GM21515 (cell line): ENCODE measurements at regions not wholly inside any gene's neighbourhood (a gene's known extent, or its start where the extent isn't known, plus 50 kb on each side); places are given as distances from the start of the nearest gene placed in this dataset.

Experiments
- ATAC-seq: cut with Tn5 transposase; IDR thresholded peaks from one replicate; pipeline ENCODE4 v1.9.1; 2021; ENCODE audit not compliant: unreplicated experiment

DNA sequence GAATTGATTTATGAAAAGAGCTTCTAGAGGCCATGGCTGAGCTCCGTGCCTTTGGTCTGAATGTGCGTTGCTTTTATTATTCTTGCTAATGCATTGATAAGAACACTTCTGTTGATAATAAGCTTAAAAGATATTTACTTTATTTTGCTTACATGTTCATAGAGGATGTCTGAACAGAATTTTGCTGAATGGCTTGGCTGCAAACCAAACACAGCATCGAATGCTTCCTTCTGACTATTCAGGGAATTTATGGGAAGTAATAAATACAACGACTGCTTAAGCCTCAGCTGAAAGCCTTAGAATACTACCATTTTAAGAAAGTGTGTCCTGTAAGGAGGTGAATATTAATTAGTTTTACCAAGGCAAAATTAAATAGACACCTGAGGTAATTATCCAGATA lies 643.5 kb upstream of the POT1 start:
- no peak for ATAC-seq

GRCh38 chr7:125572414-125572813 lies 642.8 kb upstream of the POT1 start:
- ATAC-seq = no peak

DNA sequence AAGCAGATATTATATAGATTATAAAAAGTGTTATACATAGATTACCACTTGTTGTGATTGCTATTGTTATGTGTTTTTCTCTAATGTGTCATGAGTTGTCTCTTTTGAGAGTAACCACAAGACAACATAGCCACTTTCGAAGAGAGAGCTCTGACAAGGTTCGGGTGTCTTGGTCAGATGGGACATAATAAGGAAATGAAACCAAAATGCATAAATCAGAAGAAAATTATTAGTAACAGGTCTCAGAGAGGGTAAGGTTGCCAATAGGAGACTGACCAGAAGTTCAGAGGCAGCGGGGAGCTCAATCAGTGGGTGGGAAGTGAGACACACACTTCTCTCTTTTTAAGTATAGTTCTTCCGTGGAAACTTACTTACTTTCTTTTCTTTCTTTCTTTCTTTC lies 639.2 kb upstream of the POT1 start:
- ATAC-seq = peak; percentile 89

DNA sequence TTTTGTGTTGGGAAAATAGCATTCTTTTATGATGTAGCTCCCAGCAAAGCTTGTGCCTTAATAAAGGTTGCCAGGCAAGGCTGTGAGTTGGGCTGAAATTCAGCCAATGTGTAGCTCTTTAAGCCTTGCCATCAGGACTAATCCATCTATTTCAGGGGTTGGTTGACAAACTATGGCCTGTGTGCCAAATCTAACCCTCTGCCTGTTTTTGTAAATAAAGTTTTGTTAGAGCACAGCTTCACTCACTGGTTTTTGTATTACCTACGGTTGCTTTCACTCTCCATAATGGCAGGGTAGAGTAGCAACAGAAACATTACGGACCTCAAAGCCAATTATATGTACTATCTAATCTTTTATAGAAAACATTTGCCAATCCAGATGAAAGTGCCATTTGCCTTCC lies 638.1 kb upstream of the POT1 start:
- no peak for ATAC-seq

- no peak for ATAC-seq
Measured at GRCh38 chr7:125563964-125564529, 634.4 kb upstream of the POT1 start.

DNA sequence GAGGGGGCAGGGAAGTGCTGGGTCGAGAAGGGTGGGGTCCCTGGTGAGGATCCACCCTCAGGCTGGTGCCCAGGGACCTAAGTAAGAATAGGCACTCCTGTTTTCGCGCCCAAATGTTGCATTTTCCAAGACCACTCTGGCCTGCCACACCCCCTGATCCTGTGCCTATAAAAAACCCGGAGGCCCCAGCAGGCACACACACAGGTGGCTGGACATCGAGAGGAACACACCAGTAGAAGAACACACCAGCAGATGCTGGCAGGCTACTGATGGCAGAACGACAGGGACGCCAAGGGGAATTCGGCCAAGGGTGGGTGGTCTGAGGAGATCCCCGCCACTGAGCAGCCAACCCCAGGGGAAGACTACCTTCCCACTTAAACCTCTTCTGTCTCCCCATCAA lies 633.9 kb upstream of the POT1 start:
- ATAC-seq = no peak

GRCh38 chr7:125561006-125561405 lies 631.4 kb upstream of the POT1 start:
- ATAC-seq = no peak

GRCh38 chr7:125559921-125560320 lies 630.3 kb upstream of the POT1 start:
- no peak for ATAC-seq

- no peak for ATAC-seq
Measured at GRCh38 chr7:125555916-125556315, 626.3 kb upstream of the POT1 start.

GRCh38 chr7:125551008-125551407 lies 621.4 kb upstream of the POT1 start:
- ATAC-seq = no peak

DNA sequence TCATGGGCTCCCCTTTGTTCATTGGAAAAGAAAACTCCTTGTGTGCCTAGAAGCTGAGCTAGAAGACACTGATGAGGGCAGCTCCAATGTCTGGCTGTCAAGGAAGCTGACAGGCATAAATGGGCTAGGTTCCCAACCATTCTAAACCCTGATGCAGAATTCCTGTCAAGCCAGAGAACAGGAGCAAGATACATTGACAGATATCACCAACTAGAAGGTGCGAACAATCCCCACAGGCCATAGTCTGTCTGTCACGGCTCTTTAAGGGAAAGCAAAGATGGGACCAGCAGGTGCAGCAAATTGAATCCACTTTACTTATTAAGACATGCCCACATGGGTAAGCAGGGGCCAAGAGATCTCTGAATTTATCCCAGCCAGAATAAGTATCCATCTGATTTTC lies 617.9 kb upstream of the POT1 start:
- ATAC-seq = no peak

GRCh38 chr7:125530553-125530952 lies 600.9 kb upstream of the POT1 start:
- no peak for ATAC-seq

GRCh38 chr7:125529249-125529648 lies 599.6 kb upstream of the POT1 start:
- no peak for ATAC-seq

DNA sequence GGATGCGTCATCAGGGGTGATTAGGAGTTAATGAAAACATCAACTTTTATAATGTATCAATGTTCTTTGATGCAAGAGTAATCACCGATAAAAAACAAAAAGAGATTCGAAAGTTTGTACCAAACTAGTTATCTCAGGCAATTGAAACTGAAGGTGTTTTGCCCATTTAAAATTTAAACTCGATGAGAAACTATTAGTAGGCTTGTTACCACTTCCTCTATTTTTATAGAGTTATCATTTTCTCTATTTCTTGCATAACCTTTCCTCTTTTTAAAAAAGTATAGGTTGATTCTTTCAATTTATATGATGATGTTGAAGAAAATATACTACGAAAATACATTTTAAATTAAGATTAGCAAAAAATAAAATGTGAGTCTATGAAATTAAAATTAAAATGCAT lies 597.3 kb upstream of the POT1 start:
- ATAC-seq = no peak

DNA sequence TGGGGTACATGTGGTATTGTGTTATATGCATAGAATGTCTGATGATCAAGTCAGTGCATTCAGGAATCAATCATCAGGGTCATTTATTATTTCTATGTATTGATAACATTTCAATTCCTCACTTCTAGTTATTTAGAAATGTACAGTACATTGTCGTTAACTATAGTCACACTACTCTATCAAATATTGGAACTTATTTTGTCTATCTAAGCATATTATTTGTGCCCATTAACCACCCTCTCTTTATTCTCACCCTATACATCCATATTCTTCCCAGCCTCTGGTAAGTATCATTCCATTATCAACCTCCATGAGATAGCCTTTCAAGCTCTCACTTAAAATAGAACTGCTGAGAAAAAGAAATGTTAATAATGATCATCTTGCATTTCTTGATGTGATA lies 596.5 kb upstream of the POT1 start:
- ATAC-seq = no peak

GRCh38 chr7:125516194-125516593 lies 586.6 kb upstream of the POT1 start:
- ATAC-seq = no peak

DNA sequence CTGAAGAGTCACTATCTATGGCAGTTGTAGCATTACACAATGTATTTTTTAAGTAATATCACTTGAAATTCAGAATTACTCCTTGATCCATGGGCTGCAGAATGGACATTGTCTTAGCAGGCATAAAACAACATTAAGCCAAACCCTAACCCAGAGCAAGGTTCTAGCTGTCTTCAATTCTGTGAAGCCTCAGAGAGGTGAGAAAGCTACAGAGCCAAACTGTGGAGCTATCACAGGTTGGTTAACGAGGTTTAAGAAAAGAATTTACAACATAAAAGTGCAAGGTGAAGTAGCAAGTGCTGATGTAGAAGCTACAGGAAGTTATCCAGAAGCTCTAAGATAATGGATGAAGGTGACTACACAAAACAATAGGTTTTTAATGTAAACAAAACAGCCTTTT lies 582.7 kb upstream of the POT1 start:
- ATAC-seq = no peak

DNA sequence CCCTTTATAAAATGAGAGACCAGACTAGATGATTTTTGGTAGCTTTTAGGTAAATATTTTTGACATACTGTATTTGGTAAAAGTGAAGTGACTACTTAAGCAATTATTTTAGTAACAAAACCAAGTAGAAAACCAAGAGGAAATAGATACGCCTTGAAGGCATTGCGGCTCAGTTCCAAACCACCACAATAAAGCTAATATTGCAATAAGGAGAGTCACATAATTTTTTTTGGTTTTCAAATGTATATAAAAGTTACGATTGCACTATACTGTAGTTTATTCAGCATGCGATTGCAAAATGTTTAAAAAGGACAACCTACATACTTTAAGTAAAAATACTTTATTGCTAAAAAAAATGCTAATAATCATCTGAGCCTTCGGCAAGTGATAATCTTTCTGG lies 581.7 kb upstream of the POT1 start:
- ATAC-seq = no peak

DNA sequence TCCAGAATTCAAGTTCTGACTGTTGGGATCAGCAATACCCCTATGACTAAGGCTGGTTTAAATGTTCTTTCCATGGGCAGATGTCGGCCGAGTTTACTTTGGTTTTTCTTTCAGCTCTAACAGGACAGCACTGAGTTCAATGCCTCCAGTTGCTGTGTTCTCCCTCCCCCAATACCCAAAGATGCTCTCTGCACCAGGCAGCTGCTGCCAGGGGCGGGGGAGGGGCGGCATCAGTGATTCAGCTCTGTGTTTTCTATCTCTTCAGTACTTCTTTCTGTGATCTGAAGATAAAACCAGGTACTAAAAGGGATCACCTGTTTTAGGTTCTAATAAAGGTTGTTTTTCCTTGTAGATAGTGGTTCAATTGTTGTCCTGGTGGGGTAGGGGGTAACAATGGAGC lies 576.7 kb upstream of the POT1 start:
- no peak for ATAC-seq

DNA sequence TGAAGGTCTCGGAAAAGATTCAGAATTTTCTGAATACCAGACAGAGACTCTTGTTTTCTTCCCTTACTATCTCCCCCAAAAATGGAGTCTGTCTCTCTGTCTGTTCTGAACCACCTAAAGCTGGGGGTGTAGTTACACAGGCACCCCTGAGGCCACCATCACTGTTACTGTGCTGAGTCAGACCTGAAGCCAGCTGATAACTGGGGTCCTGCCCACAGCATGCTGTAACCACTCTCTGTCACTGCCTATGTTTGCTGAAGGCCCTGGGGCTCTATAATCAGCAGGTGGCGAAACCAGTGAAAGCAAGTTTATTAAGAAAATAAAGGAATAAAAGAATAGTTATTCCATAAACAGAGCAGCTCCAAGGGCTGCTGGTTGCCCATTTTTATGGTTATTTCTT lies 575.2 kb upstream of the POT1 start:
- no peak for ATAC-seq

GRCh38 chr7:125495997-125496396 lies 566.4 kb upstream of the POT1 start:
- no peak for ATAC-seq

- ATAC-seq = no peak
Measured at GRCh38 chr7:125492521-125492920, 562.9 kb upstream of the POT1 start.

- ATAC-seq = no peak
Measured at GRCh38 chr7:125491137-125491536, 561.5 kb upstream of the POT1 start.

DNA sequence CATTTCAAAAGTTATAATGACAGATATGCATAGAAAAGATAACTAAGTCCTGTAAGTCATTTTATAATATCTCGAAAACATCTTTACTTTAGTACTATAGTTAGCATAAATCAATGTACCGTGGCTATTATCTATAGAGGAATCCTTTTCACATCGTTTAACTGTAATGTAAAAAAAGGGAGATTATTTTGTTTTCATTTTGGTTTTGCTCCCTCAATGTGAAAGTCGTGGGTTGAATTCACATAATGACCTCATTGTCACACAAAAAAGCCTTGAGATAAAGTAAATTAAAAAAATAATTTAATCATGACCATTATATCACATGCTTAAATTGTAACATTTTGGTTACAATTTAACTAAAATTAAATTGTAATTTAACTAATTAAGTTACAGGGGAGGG lies 560.5 kb upstream of the POT1 start:
- ATAC-seq = no peak
